Ovary (tissue), 7 donors: ENCODE measurements at regions not wholly inside any gene's neighbourhood (a gene's known extent, or its start where the extent isn't known, plus 50 kb on each side); places are given as distances from the start of the nearest gene placed in this dataset.

Source experiments
- DNase-seq, 5 donors: peaks; one replicate each; pipeline ENCODE4 v3.0.0-alpha.2; 2019 to 2020
- H3K27ac ChIP-seq, 2 donors: fragments of 200-600 bp; one replicate each; pipeline versions ENCODE4 v1.5.1 to v1.8.0; 2019 to 2022
- H3K27me3 ChIP-seq: fragments of 200-600 bp; one replicate; pipeline ENCODE4 v1.8.0; 2022
- H3K36me3 ChIP-seq: fragments of 200-600 bp; sonication (generic); one replicate; pipeline ENCODE4 v1.5.1; 2019
- H3K4me1 ChIP-seq: one replicate; pipeline ENCODE4 v1.8.1; 2013; ENCODE audit warnings: mild to moderate bottlenecking, moderate library complexity; ENCODE audit not compliant: insufficient read depth
- H3K4me3 ChIP-seq: fragments of 200-600 bp; sonication (generic); one replicate; pipeline ENCODE4 v1.5.1; 2017
- H3K9me3 ChIP-seq, 2 donors: fragments of 200-600 bp in 1 of 2; sonication (generic) in 1 of 2; one replicate each; pipeline versions ENCODE4 v1.5.1 to v1.8.1; 2013 to 2019; ENCODE audit warnings: mild to moderate bottlenecking in 1 of 2, moderate library complexity in 1 of 2
- EP300 ChIP-seq: sonication (generic); formaldehyde crosslinking; IDR thresholded peaks from one replicate; pipeline ENCODE4 v1.6.1; 2017; ENCODE audit warnings: antibody characterized with exemption
- POLR2A ChIP-seq: fragments of 450-650 bp; IDR thresholded peaks from one replicate; pipeline ENCODE4 v1.6.1; 2017; ENCODE audit warnings: antibody characterized with exemption, mild to moderate bottlenecking, moderate library complexity
- WGBS, 3 donors: extraction: QIAGEN DNeasy Blood & Tissue Kit in 1 of 3; methylation state at CpG; one replicate each; pipeline versions ENCODE4 v1.1.5 to v1.1.7; 2013 to 2017; 5-methylcytosine and 5-hydroxymethylcytosine counted together
- intact Hi-C, 4 donors: fragments of 100-400 bp; cut with DNase I; formaldehyde crosslinking; loops; one replicate each; pipeline versions ENCODE4 v1.11.0 to v1.15.1; 2022 to 2023
- TF ChIP-seq, protein P1 (sequence below), 3 donors: fragments of 450-650 bp in 2 of 3; fragments of 200-600 bp in 1 of 3; IDR thresholded peaks; one replicate each; pipeline versions ENCODE4 v1.5.1 to v1.8.0; 2016 to 2022; ENCODE audit warnings: antibody characterized with exemption in 3 of 3, mild to moderate bottlenecking in 1 of 3
- donor health status: DM: no; HTN: no; CAD: no; lungs with moderate emphysema.
- donor health status: DM: no; HTN: no; CAD: no.
- donor health status: Bipolar disorder and iron deficiency.
- donor health status: DM: no; HTN: no; CAD: no.
- donor health status: DM: yes; HTN: yes; CAD: no.

DNA sequence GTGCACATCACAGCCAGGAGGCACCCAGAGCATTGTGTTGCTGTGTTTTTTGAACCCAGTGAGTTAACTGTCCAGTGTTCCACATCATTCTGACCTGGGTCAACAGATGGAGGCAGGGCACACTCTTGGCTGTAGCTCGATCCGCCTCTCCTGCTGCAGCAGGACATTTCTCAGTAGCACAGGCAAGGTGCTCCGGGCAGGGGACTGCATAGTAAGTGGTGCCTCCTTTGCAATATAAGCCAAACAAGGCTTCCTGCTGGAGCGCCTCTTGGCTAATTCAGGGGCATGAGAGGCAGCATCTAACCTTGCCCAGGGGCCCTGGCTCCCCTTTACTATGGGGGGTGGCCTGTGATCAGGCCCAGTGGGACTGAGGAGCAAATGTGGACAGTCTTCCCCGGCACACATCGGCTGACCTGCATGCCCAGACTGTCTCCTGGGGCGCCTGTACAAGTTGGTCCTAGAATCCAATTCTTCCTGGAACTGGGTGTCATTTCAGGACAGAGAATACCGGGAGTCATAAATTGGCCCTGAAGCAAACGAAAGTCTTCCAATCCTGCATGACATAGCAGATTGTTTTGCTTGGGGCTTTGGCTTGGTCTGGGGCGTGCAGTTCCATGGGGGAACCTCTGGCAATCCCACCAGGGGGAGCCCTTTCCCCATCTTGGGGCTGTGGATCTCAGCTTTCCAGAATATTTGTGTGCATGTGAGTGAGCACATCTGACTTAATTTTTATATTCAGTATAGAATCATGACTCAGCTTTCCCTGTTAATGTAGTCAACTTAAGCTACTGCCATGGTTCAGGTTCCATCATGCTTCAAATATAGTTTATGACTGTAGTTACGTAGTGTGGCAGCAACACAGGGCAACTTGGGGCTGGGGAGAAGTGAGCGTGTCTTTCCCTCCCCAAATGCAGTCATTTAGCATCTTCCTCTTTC lies 56.0 kb upstream of the DDR1 start:
- TF ChIP-seq POLR2A (no peak), EP300 (no peak)
- TF ChIP-seq, protein P1, sequence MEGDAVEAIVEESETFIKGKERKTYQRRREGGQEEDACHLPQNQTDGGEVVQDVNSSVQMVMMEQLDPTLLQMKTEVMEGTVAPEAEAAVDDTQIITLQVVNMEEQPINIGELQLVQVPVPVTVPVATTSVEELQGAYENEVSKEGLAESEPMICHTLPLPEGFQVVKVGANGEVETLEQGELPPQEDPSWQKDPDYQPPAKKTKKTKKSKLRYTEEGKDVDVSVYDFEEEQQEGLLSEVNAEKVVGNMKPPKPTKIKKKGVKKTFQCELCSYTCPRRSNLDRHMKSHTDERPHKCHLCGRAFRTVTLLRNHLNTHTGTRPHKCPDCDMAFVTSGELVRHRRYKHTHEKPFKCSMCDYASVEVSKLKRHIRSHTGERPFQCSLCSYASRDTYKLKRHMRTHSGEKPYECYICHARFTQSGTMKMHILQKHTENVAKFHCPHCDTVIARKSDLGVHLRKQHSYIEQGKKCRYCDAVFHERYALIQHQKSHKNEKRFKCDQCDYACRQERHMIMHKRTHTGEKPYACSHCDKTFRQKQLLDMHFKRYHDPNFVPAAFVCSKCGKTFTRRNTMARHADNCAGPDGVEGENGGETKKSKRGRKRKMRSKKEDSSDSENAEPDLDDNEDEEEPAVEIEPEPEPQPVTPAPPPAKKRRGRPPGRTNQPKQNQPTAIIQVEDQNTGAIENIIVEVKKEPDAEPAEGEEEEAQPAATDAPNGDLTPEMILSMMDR (IDR thresholded peaks at IDR 0.05) = peak; percentile 80 to 97 (median 90)
- peak overlapping the region in 1 of 2 donors; percentile 56 for H3K27ac ChIP-seq
- H3K4me1 ChIP-seq = peaks cover 3% of the 10 kb centered on the region
- intact Hi-C loops = loop anchor here (2.0 to 10.0 kb wide), 6 partner anchors 49 to 247 kb away; partner anchors contain the start of genes FLOT1 (in 2 of the 4), IER3 (in 2 of the 4) and DHX16 (in 1 of the 4)
- H3K36me3 ChIP-seq = no peaks in the 10 kb centered on the region
- no peaks in the 10 kb centered on the region for H3K9me3 ChIP-seq
- WGBS, 3 donors = 44 to 46% (median 44%) methylated on average over 11 to 12 of the region's 12 CpGs
- DNase-seq = peak; percentile 86 to 94 (median 92)
- no peaks in the 10 kb centered on the region for H3K27me3 ChIP-seq
- no peak overlapping the region for H3K4me3 ChIP-seq

DNA sequence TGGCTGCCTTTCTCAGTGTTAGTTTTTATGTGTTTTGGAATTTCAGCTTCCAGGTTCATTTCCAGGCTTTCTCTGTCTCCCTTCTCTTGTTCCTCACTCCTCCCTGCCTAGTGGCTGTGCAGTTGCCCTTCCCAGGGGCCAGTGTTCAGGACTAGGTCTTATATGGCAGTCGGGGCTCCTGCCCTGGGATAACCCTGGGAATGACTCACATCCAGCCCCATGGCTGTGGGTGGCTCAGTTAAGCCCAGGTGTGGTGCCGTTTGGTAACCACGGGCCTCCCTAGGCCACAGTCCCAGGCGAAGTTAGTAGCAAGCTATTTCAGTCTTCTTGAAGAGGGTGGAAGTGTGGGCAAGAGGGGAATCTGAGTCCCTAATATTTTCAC lies 57.4 kb upstream of the DDR1 start:
- intact Hi-C loops = loop anchor here (5.0 to 10.0 kb wide), 5 partner anchors 82 to 248 kb away; partner anchors contain the start of genes FLOT1 (in 2 of the 4), IER3 (in 2 of the 4) and DHX16 (in 1 of the 4)
- WGBS, 3 donors = 69 to 78% (median 70%) methylated on average over 4 of the region's 4 CpGs
- Histone ChIP-seq H3K4me3 (no peak overlapping the region), H3K9me3 (no peaks in the 10 kb centered on the region), H3K4me1 (peaks cover 5% of the 10 kb centered on the region), H3K27ac (no peak overlapping the region), H3K36me3 (no peaks in the 10 kb centered on the region), H3K27me3 (no peaks in the 10 kb centered on the region)
- no peak for DNase-seq
- TF ChIP-seq, protein P1 (IDR thresholded peaks at IDR 0.05) = no peak
- TF ChIP-seq EP300 (no peak), POLR2A (no peak)

DNA sequence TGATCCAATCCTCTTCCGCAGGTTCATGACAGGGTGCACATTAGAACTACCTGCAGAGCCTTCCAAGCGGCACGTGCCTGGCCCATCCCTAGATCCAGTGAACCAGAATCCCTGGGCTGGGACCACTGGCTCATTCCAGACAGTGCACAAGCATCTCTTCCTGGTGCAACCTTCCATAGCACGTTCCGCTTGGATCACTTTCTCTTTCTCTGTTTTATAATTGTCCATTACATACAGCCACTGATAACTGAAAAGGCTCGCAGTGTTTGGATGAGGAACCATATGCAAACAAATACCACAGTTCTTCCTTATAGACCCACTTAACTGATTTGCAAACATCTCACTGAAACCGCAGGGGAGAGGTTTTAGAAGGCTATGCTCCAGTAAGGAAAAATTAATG lies 59.6 kb upstream of the DDR1 start:
- no peaks in the 10 kb centered on the region for H3K27me3 ChIP-seq
- DNase-seq = no peak
- intact Hi-C loops = loop anchor here (5.0 to 10.0 kb wide), 5 partner anchors 80 to 250 kb away; partner anchors contain the start of genes FLOT1 (in 2 of the 4), IER3 (in 2 of the 4) and DHX16 (in 1 of the 4)
- H3K4me3 ChIP-seq = no peak overlapping the region
- H3K36me3 ChIP-seq = no peaks in the 10 kb centered on the region
- TF ChIP-seq, protein P1 (IDR thresholded peaks at IDR 0.05) = no peak
- TF ChIP-seq POLR2A (no peak), EP300 (no peak)
- no peaks in the 10 kb centered on the region for H3K9me3 ChIP-seq
- peaks cover 5% of the 10 kb centered on the region for H3K4me1 ChIP-seq
- H3K27ac ChIP-seq = no peak overlapping the region
- WGBS, 3 donors = 88 to 92% (median 90%) methylated on average over 7 of the region's 7 CpGs

DNA sequence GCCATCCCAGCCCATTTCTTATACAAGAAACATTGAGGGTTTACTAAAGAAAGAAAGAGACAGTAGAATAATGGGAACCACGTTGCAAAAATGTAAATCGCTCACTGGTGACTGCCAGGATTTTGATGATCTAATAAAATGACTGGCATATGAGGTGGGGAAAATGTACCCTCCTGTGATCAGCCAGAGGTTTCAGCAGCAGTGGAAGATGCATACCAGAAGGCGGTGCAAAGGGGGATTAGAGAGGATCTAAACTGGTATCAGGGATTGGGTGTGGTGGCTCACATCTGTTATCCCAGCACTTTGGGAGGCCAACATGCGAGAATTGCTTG lies 60.8 kb upstream of the DDR1 start:
- intact Hi-C loops = loop anchor here in 2 of 4 donors (10.0 kb wide), 3 partner anchors 79 to 251 kb away; partner anchors contain the start of genes FLOT1 (in 2 of the 2), IER3 (in 2 of the 2) and DHX16 (in 1 of the 2)
- H3K27ac ChIP-seq = no peak overlapping the region
- H3K36me3 ChIP-seq = no peaks in the 10 kb centered on the region
- peaks cover 5% of the 10 kb centered on the region for H3K4me1 ChIP-seq
- no peak overlapping the region for H3K4me3 ChIP-seq
- H3K9me3 ChIP-seq = no peaks in the 10 kb centered on the region
- TF ChIP-seq POLR2A (no peak), EP300 (no peak)
- no peak for DNase-seq
- H3K27me3 ChIP-seq = no peaks in the 10 kb centered on the region
- WGBS, 3 donors = 74 to 93% (median 77%) methylated on average over 4 of the region's 4 CpGs
